ENCODE measurements at regions not wholly inside any gene's neighbourhood (a gene's known extent, or its start where the extent isn't known, plus 50 kb on each side); places are given as distances from the start of the nearest gene placed in this dataset.
"Not testable (repeated sequence)": the region's sequence is repeated elsewhere in the genome, so short reads cannot be mapped to it uniquely, and the experiment has no call there.

DNA sequence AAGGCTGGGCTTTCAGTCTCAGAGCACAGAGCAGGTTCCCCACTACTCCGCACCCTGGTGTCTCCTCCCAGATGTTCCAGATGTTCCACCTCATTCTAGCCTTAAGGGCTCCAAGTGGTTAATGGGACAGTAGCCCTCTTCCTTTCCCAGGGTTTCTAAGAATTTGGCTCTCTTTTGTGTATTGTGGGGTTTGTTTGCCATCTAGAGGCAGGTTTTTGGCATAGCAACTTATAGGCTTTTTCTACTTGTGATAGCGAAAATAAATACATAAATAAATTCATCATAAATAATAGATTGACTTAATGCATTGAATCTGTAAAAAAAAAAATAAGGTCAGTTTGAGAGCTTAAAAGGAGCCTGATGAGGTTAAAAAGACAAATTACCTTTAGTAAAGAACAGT is 86.1 kb upstream of the XKR3 start:
- not testable (repeated sequence) for DNase-seq

DNA sequence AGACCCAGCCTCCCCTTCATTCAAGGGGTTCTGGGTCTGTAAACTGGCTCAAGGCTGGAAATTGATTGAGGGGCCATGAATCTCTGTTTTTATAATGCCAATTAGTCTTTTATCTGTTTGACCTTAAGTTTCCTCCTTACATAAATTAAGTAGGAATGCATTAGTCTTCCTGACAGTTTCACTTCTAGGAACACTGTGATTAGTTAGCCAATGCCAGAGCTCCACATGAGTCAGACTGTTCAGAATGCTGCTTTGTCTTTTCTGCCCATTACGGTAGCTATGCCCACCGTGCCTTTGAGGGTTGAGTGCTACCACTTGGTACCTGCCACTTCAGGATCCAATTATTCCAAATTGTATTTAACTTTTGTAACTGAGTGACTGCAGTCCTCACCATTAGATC is 76.8 kb upstream of the XKR3 start:
- not testable (repeated sequence) for DNase-seq

DNA sequence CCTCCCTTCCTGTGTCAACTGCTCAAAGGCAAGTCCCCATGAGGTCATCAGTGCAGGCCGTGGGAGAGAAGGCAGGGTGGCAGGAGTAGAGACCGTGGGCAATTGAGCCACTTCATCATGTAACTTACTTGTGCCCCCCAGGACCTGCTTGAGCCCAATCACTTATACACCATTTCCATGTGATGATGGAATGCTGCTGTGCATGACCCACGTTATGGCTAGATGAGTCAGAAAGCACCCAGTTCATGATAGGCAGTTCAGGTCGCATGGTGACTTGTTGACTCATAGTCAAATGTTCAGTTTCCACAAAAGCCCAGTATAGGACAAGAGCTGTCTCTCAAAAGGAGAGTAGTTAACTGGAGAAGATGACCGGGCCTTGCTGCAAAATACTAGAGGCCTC is 76.4 kb upstream of the XKR3 start:
- not testable (repeated sequence) for DNase-seq

DNA sequence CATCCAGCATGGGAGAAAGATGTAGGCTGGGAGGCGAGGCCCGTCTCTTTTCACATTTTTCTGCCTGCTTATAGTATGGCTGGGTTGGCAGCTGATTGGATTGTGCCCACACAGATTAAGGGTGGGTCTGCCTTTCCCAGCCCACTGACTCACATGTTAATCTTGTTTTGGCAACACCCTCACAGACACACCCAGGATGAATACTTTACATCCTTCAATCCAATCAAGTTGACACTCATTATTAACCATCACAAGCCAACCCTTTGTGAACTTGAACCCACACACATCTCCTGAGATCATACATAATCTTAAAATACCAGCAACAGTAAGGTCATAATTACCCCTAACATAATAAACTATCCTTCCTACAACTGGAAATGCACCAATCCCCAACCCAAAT is 74.1 kb upstream of the XKR3 start:
- not testable (repeated sequence) for DNase-seq

DNA sequence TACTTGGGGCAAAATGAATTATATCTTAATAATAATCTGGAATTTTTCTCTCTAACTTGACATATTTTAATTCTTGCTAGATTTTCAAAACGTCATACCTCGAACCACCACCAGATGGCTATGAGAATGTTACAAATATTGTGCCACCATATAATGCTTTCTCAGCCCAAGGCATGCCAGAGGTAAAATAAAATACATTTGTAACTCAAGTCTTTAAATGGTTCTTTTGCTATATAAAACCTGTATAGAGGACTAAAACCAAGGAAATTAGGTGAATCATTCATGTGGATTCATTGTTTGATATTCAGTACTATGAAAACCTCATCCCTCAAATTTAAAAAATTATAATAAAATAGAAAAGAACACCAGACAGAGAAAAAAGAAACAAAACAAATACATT is 72.2 kb upstream of the XKR3 start:
- not testable (repeated sequence) for DNase-seq

DNA sequence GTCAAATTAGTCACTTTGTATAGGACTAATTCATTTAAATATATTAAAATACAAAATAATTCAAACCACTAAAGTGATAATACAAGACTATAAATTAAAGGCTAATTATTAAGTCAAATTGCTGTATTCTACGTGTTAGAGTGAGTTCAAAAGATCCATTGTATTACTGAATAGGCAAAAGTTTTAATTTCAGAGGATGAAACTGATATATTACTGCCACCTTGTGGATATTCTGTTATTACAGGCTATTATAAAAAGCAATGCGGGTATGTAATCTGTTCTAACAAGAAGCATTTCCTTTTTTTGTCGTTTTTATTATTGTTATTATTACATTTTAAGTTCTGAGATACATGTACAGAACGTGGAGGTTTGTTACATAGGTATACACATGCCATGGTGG is 66.7 kb upstream of the XKR3 start:
- DNase-seq, result not testable (repeated sequence)

DNA sequence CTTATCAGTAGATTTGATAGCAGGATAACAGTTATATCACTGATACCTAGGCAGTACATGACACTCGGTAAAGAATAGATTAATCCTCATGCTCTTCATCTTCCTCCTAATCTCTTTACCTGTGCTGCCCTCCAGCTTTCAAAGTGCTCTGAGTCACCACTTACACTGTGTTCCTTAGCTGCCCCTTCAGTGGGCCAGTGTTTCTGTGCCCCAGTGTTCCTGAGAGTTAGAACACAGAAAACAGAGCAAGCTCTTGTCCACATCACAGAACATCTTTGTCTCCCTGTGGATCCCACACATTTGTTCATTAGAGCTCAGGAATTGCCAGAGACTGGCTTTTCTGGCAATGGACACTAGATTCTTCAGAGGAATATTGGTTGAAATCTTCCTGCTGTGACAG is 51.1 kb upstream of the XKR3 start:
- DNase-seq, result peak in 29 of 58 donors; percentile 0 to 75 (median 23)
